HCT116 (cell line): ENCODE measurements at regions not wholly inside any gene's neighbourhood (a gene's known extent, or its start where the extent isn't known, plus 50 kb on each side); places are given as distances from the start of the nearest gene placed in this dataset.

ENCODE experiments used
- CEBPB ChIP-seq: IDR thresholded peaks from 2 replicates; pipeline ENCODE4 v1.6.1; 2012; ENCODE audit warnings: low read depth
- CTCF ChIP-seq, 3 experiments: fragments of 200-600 bp in 1 of 3; sonication (generic) in 1 of 3; IDR thresholded peaks in 2 of 3; conservative IDR thresholded peaks in 1 of 3; 2 replicates each; pipeline ENCODE4 v1.5.1; 2012 to 2017; ENCODE audit warnings: low read depth in 2 of 3, low read length in 2 of 3, antibody characterized with exemption in 1 of 3, borderline replicate concordance in 1 of 3, control low read depth in 1 of 3, mild to moderate bottlenecking in 1 of 3, mixed read lengths in 1 of 3, mixed run types in 1 of 3, moderate library complexity in 1 of 3; ENCODE audit not compliant: insufficient read depth in 1 of 3
- EGR1 ChIP-seq: IDR thresholded peaks from 2 replicates; pipeline ENCODE4 v1.6.1; 2012; ENCODE audit warnings: low read depth
- EZH2 ChIP-seq: fragments of 200-600 bp; sonication (generic); IDR thresholded peaks from 2 replicates; pipeline ENCODE4 v1.6.1; 2017; ENCODE audit warnings: antibody characterized with exemption, mixed run types
- POLR2A ChIP-seq: IDR thresholded peaks from 2 replicates; pipeline ENCODE4 v1.7.0; 2011; ENCODE audit warnings: borderline replicate concordance; ENCODE audit not compliant: insufficient read depth, insufficient read length; ENCODE audit errors: extremely low read depth
- POLR2AphosphoS5 ChIP-seq: IDR thresholded peaks from 2 replicates; pipeline ENCODE4 v1.6.1; 2011; ENCODE audit warnings: mild to moderate bottlenecking, low read depth, low read length, moderate library complexity
- REST ChIP-seq: IDR thresholded peaks from 2 replicates; pipeline ENCODE4 v1.6.1; 2012; ENCODE audit warnings: low read depth
- YY1 ChIP-seq: IDR thresholded peaks from 2 replicates; pipeline ENCODE4 v1.6.1; 2011; ENCODE audit warnings: low read length, low read depth, moderate library complexity, mild to moderate bottlenecking; ENCODE audit not compliant: insufficient replicate concordance; ENCODE audit errors: extremely low read depth
- ZFX ChIP-seq: fragments of 450-650 bp; IDR thresholded peaks from 2 replicates; pipeline ENCODE4 v1.6.1; 2017

DNA sequence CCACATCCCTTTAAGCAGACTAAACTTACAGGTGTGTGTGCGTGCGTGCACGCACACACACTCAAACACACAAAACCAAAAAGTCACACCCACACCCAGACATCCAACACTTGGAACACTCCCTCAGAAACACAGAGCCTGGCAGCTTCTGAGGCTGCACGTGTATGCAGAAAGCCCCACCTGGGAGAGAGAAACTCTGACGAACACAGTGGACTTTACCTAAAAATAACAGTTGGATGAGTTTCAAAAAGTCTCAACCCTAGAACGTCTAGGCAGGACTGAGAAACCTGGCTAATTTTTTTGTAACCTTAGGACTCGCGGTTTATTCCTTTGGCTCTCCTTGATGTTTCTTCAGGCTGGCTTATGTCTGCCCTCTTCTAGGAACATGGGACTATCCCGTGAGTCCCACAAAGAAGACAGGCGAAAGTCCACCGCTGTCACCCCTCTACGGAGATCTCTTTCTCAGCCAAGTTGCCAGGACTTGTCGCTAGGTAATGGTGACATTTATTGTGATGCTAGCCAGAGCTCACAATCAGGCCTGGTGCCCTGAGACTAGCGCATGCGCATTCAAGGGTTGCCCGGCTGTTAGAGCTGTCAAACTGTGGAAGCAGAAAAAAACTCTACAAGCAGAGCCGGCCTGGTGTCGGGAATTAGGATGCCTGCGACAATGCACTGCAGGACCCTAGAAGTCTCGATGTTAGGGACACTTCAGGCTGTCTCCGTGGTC is 595.8 kb upstream of the TSPY4 start:
- TF ChIP-seq CTCF (IDR thresholded peaks at IDR 0.05 in 2 of 3, conservative IDR thresholded peaks at IDR 0.05 in 1 of 3; ENCODE audit: borderline replicate concordance in 1 of 3, insufficient read depth in 1 of 3, low read depth in 2 of 3, low read length in 2 of 3) (no peak), POLR2AphosphoS5 (no peak), CEBPB (no peak), POLR2A (no peak), ZFX (no peak), REST (no peak), EZH2 (no peak), EGR1 (no peak), YY1 (no peak)
